Breast epithelium (tissue), 4 donors: ENCODE measurements at regions not wholly inside any gene's neighbourhood (a gene's known extent, or its start where the extent isn't known, plus 50 kb on each side); places are given as distances from the start of the nearest gene placed in this dataset.
"Not testable (repeated sequence)": the region's sequence is repeated elsewhere in the genome, so short reads cannot be mapped to it uniquely, and the experiment has no call there.

ENCODE experiments used
- DNase-seq, 2 donors: peaks; one replicate each; pipeline ENCODE4 v3.0.0-alpha.2; 2019; ENCODE audit warnings: low spot score in 2 of 2
- H3K27ac ChIP-seq, 2 donors: fragments of 200-600 bp; sonication (generic) in 1 of 2; one replicate each; pipeline ENCODE4 v1.5.1; 2016 to 2019; ENCODE audit warnings: mild to moderate bottlenecking in 1 of 2
- H3K27me3 ChIP-seq, 2 donors: fragments of 200-600 bp; sonication (generic) in 1 of 2; one replicate each; pipeline versions ENCODE4 v1.5.1 to v1.6.0; 2017 to 2019; ENCODE audit warnings: control low read depth in 1 of 2, mild to moderate bottlenecking in 1 of 2
- H3K36me3 ChIP-seq: fragments of 200-600 bp; one replicate; pipeline ENCODE4 v1.5.1; 2019
- H3K4me1 ChIP-seq, 2 donors: fragments of 200-600 bp; sonication (generic); one replicate each; pipeline ENCODE4 v1.5.1; 2016 to 2019; ENCODE audit warnings: control low read depth in 1 of 2
- H3K4me3 ChIP-seq, 3 donors: fragments of 200-600 bp; sonication (generic); 1 replicate in 2 of 3; 2 replicates in 1 of 3; pipeline ENCODE4 v1.5.1; 2016 to 2019; ENCODE audit warnings: mild to moderate bottlenecking in 3 of 3, moderate library complexity in 2 of 3
- H3K9me3 ChIP-seq, 2 donors: fragments of 200-600 bp; sonication (generic) in 1 of 2; one replicate each; pipeline ENCODE4 v1.5.1; 2016 to 2019; ENCODE audit warnings: control low read depth in 1 of 2
- POLR2A ChIP-seq: fragments of 450-650 bp; IDR thresholded peaks from one replicate; pipeline ENCODE4 v1.6.1; 2016; ENCODE audit warnings: antibody characterized with exemption, mild to moderate bottlenecking, moderate library complexity
- POLR2AphosphoS5 ChIP-seq, 3 donors: sonication (generic); formaldehyde crosslinking; IDR thresholded peaks; one replicate each; pipeline ENCODE4 v1.6.1; 2017; ENCODE audit warnings: antibody characterized with exemption in 3 of 3
- intact Hi-C: fragments of 100-400 bp; cut with DNase I; formaldehyde crosslinking; loops from one replicate; pipeline ENCODE4 v1.15.1; 2023; ENCODE audit warnings: low total_unique reads
- TF ChIP-seq, protein P1 (sequence below), 3 donors: fragments of 450-650 bp; IDR thresholded peaks; one replicate each; pipeline ENCODE4 v1.5.1; 2016 to 2017; ENCODE audit warnings: antibody characterized with exemption in 3 of 3, mild to moderate bottlenecking in 3 of 3, moderate library complexity in 3 of 3

DNA sequence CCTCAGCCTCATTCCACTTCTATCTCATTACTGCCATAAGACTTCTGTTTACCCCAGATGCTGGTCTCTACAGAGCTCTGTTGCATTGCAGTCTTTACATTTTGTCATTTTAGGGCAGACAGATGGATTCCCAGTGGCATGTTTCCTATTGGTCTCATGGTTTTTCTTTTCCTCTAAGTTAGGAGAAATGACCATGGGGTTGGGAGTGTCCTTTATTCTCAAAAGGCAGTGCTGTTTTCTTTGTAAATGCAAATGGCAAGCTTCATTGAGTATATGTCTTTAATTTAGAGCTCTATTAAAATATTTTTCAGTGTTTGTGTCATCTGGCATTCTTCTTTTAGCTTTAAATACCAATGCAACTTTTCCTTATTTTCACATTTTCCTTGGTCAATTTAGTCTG, 57.0 kb downstream of the MSTN start:
- Histone ChIP-seq H3K4me3 (no peak overlapping the region), H3K27ac (no peak overlapping the region), H3K27me3 (no peaks in the 10 kb centered on the region), H3K9me3 (no peaks in the 10 kb centered on the region), H3K4me1 (no peaks in the 10 kb centered on the region), H3K36me3 (no peaks in the 10 kb centered on the region)
- no peak for DNase-seq
- TF ChIP-seq POLR2A: no peak
- TF ChIP-seq, protein P1, sequence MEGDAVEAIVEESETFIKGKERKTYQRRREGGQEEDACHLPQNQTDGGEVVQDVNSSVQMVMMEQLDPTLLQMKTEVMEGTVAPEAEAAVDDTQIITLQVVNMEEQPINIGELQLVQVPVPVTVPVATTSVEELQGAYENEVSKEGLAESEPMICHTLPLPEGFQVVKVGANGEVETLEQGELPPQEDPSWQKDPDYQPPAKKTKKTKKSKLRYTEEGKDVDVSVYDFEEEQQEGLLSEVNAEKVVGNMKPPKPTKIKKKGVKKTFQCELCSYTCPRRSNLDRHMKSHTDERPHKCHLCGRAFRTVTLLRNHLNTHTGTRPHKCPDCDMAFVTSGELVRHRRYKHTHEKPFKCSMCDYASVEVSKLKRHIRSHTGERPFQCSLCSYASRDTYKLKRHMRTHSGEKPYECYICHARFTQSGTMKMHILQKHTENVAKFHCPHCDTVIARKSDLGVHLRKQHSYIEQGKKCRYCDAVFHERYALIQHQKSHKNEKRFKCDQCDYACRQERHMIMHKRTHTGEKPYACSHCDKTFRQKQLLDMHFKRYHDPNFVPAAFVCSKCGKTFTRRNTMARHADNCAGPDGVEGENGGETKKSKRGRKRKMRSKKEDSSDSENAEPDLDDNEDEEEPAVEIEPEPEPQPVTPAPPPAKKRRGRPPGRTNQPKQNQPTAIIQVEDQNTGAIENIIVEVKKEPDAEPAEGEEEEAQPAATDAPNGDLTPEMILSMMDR (IDR thresholded peaks at IDR 0.05): no peak
- intact Hi-C loops: no loop called here

DNA sequence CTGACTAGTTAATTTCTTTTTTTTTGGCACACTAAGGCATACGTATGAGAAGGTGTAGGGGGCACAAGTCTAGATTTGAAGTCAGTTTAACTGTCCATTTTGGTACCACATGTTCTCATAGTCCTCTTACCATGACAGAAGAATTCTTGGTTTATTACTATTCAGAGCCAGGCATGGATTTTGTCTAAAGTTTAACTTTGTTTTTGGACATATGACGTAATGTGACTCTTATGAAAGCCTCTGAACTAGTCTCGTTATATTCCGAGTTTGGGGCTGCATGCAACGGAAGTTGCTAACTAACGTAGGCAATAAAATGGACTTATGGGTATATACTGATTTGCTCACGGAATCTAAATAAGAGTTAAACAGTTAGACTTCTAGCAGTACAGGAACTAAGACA, 62.9 kb downstream of the MSTN start:
- H3K27ac ChIP-seq: no peak overlapping the region
- TF ChIP-seq POLR2A (no peak), POLR2AphosphoS5 (IDR thresholded peaks at IDR 0.05) (no peak)
- TF ChIP-seq, protein P1 (IDR thresholded peaks at IDR 0.05): no peak
- H3K36me3 ChIP-seq: no peaks in the 10 kb centered on the region
- DNase-seq: no peak
- no peaks in the 10 kb centered on the region for H3K27me3 ChIP-seq
- intact Hi-C loops: no loop called here
- H3K4me3 ChIP-seq: no peak overlapping the region
- H3K4me1 ChIP-seq: no peaks in the 10 kb centered on the region
- H3K9me3 ChIP-seq: peaks cover 14 to 15% of the 10 kb centered on the region in 2 donors

DNA sequence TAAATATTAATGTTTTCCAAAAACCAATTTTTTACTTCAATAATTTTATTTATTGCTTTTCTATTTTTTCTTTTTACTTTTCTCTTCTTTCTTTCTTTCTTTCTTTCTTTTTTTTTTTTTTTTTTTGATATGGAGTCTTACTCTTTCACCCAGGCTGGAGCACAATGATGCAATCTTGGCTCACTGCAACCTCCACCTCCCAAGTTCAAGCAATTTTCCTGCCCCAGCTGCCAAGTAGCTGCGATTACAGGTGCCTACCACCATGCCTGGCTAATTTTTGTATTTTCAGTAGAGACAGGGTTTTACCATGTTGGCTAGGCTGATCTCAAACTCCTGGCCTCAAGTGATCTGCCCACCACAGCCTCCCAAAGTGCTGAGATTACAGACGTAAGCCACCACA, 63.9 kb downstream of the MSTN start:
- intact Hi-C loops: not testable (repeated sequence)

DNA sequence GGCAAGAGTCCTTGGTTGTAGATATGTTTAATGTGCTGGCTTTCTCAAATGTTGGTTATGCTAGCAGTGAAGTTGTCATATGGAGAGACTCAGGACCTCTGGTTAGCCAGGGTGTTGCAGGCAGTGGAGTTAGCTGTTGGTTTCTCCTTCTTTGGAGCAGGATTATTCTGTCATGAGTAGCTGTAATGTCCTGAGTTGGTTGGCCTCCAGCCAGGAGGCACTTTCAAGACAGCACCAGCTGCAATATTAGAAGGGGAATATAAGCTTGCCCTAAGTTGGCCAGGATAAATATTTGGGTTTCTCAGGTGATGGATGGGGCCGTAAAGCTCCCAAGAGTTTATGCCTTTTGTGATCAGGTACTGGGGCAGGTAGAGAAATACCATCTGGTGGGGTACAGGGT, 65.5 kb downstream of the MSTN start:
- H3K36me3 ChIP-seq: no peaks in the 10 kb centered on the region
- DNase-seq: no peak
- intact Hi-C loops: no loop called here
- no peaks in the 10 kb centered on the region for H3K4me1 ChIP-seq
- peaks cover 17 to 22% of the 10 kb centered on the region in 2 donors for H3K9me3 ChIP-seq
- no peak overlapping the region for H3K4me3 ChIP-seq
- no peaks in the 10 kb centered on the region for H3K27me3 ChIP-seq
- TF ChIP-seq, protein P1 (IDR thresholded peaks at IDR 0.05): no peak
- TF ChIP-seq POLR2AphosphoS5 (IDR thresholded peaks at IDR 0.05) (no peak), POLR2A (no peak)
- no peak overlapping the region for H3K27ac ChIP-seq

More for the DNA sequence above, 63.9 kb downstream of the MSTN start:
- H3K4me3 ChIP-seq, DNase-seq, H3K27ac ChIP-seq, H3K36me3 ChIP-seq, H3K27me3 ChIP-seq, H3K4me1 ChIP-seq: not testable (repeated sequence)
- peaks cover 17% of the 10 kb centered on the region in 2 donors for H3K9me3 ChIP-seq

DNA sequence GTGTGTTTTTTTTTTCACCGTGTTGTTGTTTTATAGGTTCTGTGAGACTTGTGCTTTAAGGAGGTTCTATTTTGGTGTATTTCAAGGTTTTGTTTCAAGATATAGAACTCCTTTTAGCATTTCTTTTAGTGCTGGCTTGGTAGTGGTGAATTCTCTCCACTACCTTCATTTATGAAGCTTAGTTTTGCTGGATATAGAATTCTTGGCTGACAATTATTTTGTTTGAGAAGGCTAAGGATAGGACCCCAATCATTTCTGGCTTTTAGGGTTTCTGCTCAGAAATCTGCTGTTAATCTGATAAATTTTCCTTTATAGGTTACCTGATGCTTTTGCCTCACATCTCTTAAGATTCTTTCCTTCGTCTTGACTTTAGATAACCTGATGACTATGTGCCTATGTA, 66.8 kb downstream of the MSTN start:
- TF ChIP-seq POLR2AphosphoS5 (IDR thresholded peaks at IDR 0.05): no peak
- no peak for TF ChIP-seq POLR2A
- TF ChIP-seq, protein P1 (IDR thresholded peaks at IDR 0.05): no peak
- H3K4me3 ChIP-seq: no peak overlapping the region
- H3K27ac ChIP-seq: no peak overlapping the region
- no peaks in the 10 kb centered on the region for H3K36me3 ChIP-seq
- no peak for DNase-seq
- H3K9me3 ChIP-seq: peaks cover 17 to 22% of the 10 kb centered on the region in 2 donors
- intact Hi-C loops: no loop called here
- H3K27me3 ChIP-seq: no peaks in the 10 kb centered on the region
- no peaks in the 10 kb centered on the region for H3K4me1 ChIP-seq

DNA sequence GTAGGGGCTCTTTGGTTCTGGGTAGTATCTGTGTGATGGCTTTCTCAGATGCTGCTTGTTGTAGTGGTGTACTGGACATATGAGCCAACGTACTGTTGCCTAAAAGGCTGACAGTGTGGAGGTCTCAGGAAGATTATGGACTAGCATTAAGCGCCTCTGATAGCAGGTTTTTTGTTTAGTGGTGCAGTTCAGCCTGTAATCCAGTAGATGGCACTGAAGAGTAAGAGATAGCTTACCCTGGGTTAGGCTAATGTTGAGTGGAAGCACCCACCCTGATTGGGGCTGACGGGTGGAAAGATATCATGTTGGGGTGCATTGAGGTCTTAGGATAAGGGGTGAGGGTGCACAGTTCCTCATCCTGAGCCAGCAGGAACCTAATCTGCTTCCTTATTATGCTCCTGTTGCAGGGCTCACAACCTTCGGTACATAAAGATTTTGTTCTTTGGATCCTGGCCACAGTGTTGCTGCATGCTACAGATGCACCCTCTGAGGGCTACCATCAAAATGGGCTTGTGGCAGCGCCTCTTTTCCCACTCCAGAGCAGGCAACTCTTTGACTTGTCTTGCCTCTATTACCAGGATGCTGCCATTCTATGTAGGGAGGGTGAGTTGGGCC, 79.6 kb downstream of the MSTN start:
- TF ChIP-seq, protein P1 (IDR thresholded peaks at IDR 0.05): no peak
- no peak for TF ChIP-seq POLR2AphosphoS5 (IDR thresholded peaks at IDR 0.05)
- TF ChIP-seq POLR2A: no peak
- Histone ChIP-seq H3K27me3 (no peaks in the 10 kb centered on the region), H3K4me3 (no peak overlapping the region), H3K36me3 (no peaks in the 10 kb centered on the region), H3K9me3 (peaks cover 17 to 57% of the 10 kb centered on the region in 2 donors), H3K27ac (no peak overlapping the region), H3K4me1 (no peaks in the 10 kb centered on the region)
- no peak for DNase-seq
- intact Hi-C loops: no loop called here
